Liver (tissue), 8 donors: ENCODE measurements at regions not wholly inside any gene's neighbourhood (a gene's known extent, or its start where the extent isn't known, plus 50 kb on each side); places are given as distances from the start of the nearest gene placed in this dataset.

Source experiments
- DNase-seq: peaks from one replicate; pipeline ENCODE4 v3.0.0-alpha.2; 2017; ENCODE audit warnings: low spot score
- H3K27ac ChIP-seq, 2 donors: one replicate each; pipeline ENCODE4 v1.7.0; 2013; ENCODE audit warnings: inconsistent platforms in 2 of 2, low read length in 2 of 2, control low read depth in 1 of 2, low read depth in 1 of 2, mild to moderate bottlenecking in 1 of 2
- H3K27me3 ChIP-seq, 4 donors: one replicate each; pipeline versions ENCODE4 v1.6.1 to v1.7.0; 2013; ENCODE audit warnings: low read length in 3 of 4, inconsistent platforms in 1 of 4, mild to moderate bottlenecking in 1 of 4, moderate library complexity in 1 of 4; ENCODE audit not compliant: control insufficient read depth in 4 of 4, insufficient read depth in 4 of 4
- H3K36me3 ChIP-seq, 4 donors: one replicate each; pipeline versions ENCODE4 v1.6.1 to v1.7.0; 2013; ENCODE audit warnings: low read length in 3 of 4, mild to moderate bottlenecking in 3 of 4, low read depth in 1 of 4, moderate library complexity in 1 of 4; ENCODE audit not compliant: control insufficient read depth in 4 of 4, insufficient read depth in 3 of 4
- H3K4me1 ChIP-seq, 4 donors: one replicate each; pipeline versions ENCODE4 v1.6.1 to v1.7.0; 2013; ENCODE audit warnings: low read length in 3 of 4, mild to moderate bottlenecking in 3 of 4, moderate library complexity in 1 of 4; ENCODE audit not compliant: control insufficient read depth in 4 of 4, insufficient read depth in 4 of 4
- H3K4me3 ChIP-seq, 3 donors: one replicate each; pipeline versions ENCODE4 v1.6.1 to v1.7.0; 2013; ENCODE audit warnings: low read length in 3 of 3, control low read depth in 1 of 3, low read depth in 1 of 3, mild to moderate bottlenecking in 1 of 3
- H3K9ac ChIP-seq, 2 donors: one replicate each; pipeline ENCODE4 v1.7.0; 2013; ENCODE audit warnings: low read length in 2 of 2, mild to moderate bottlenecking in 2 of 2, moderate library complexity in 2 of 2, control low read depth in 1 of 2, low read depth in 1 of 2
- H3K9me3 ChIP-seq, 4 donors: one replicate each; pipeline versions ENCODE4 v1.6.1 to v1.7.0; 2013; ENCODE audit warnings: low read length in 3 of 4; ENCODE audit not compliant: control insufficient read depth in 4 of 4
- EGR1 ChIP-seq, 2 donors: IDR thresholded peaks; 2 replicates each; pipeline ENCODE4 v1.6.1; 2016 to 2018; ENCODE audit warnings: antibody characterized with exemption in 2 of 2, low read depth in 2 of 2
- FOXA1 ChIP-seq: IDR thresholded peaks from 2 replicates; pipeline ENCODE4 v1.6.1; 2016; ENCODE audit warnings: antibody characterized with exemption
- FOXA2 ChIP-seq: IDR thresholded peaks from 2 replicates; pipeline ENCODE4 v1.6.1; 2016; ENCODE audit warnings: antibody characterized with exemption
- GABPA ChIP-seq, 2 donors: IDR thresholded peaks in 1 of 2; conservative IDR thresholded peaks in 1 of 2; 2 replicates each; pipeline ENCODE4 v1.6.1; 2016; ENCODE audit warnings: antibody characterized with exemption in 2 of 2, mild to moderate bottlenecking in 1 of 2, moderate library complexity in 1 of 2
- HNF4A ChIP-seq, 2 donors: conservative IDR thresholded peaks; 2 replicates each; pipeline ENCODE4 v1.6.1; 2016; ENCODE audit warnings: antibody characterized with exemption in 2 of 2, mild to moderate bottlenecking in 2 of 2
- HNF4G ChIP-seq: IDR thresholded peaks from 2 replicates; pipeline ENCODE4 v1.6.1; 2016; ENCODE audit warnings: antibody characterized with exemption
- JUND ChIP-seq, 2 donors: IDR thresholded peaks; 2 replicates each; pipeline ENCODE4 v1.6.1; 2016; ENCODE audit warnings: antibody characterized with exemption in 2 of 2
- NR2F2 ChIP-seq: IDR thresholded peaks from 2 replicates; pipeline ENCODE4 v1.6.1; 2016; ENCODE audit warnings: antibody characterized with exemption
- RAD21 ChIP-seq, 2 donors: IDR thresholded peaks; 2 replicates each; pipeline ENCODE4 v1.6.1; 2016; ENCODE audit warnings: antibody characterized with exemption in 2 of 2, mild to moderate bottlenecking in 2 of 2
- RXRA ChIP-seq, 2 donors: IDR thresholded peaks; 2 replicates each; pipeline ENCODE4 v1.6.1; 2017 to 2018; ENCODE audit warnings: antibody characterized with exemption in 2 of 2, mild to moderate bottlenecking in 1 of 2
- SP1 ChIP-seq: IDR thresholded peaks from 2 replicates; pipeline ENCODE4 v1.6.1; 2018; ENCODE audit warnings: antibody characterized with exemption, mild to moderate bottlenecking
- TAF1 ChIP-seq: conservative IDR thresholded peaks from 2 replicates; pipeline ENCODE4 v1.6.1; 2016; ENCODE audit warnings: antibody characterized with exemption, mild to moderate bottlenecking
- YY1 ChIP-seq: IDR thresholded peaks from 2 replicates; pipeline ENCODE4 v1.6.1; 2016; ENCODE audit warnings: antibody characterized with exemption, mild to moderate bottlenecking
- WGBS: extraction: QIAGEN DNeasy Blood & Tissue Kit; methylation state at CpG from one replicate; pipeline ENCODE4 v1.1.7; 2013; 5-methylcytosine and 5-hydroxymethylcytosine counted together
- TF ChIP-seq, protein P1 (sequence below): IDR thresholded peaks from 2 replicates; pipeline ENCODE4 v1.6.1; 2016; ENCODE audit warnings: antibody characterized with exemption
- TF ChIP-seq, protein P2 (sequence below): IDR thresholded peaks from 2 replicates; pipeline ENCODE4 v1.6.1; 2016; ENCODE audit warnings: antibody characterized with exemption, mild to moderate bottlenecking
- TF ChIP-seq, protein P3 (sequence below): IDR thresholded peaks from 2 replicates; pipeline ENCODE4 v1.6.1; 2016; ENCODE audit warnings: antibody characterized with exemption
- TF ChIP-seq, protein P4 (sequence below): IDR thresholded peaks from 2 replicates; pipeline ENCODE4 v1.6.1; 2016; ENCODE audit warnings: antibody characterized with exemption
- TF ChIP-seq, protein P5 (sequence below): fragments of 150-350 bp; IDR thresholded peaks from 2 replicates; pipeline ENCODE4 v1.5.1; 2017; ENCODE audit warnings: improper control_type of control experiment, low read depth, low read length; ENCODE audit not compliant: missing input control
- donor health status: healthy.
- donor health status: healthy.
- donor health status: healthy.
- donor health status: healthy.
- donor health status: healthy.

DNA sequence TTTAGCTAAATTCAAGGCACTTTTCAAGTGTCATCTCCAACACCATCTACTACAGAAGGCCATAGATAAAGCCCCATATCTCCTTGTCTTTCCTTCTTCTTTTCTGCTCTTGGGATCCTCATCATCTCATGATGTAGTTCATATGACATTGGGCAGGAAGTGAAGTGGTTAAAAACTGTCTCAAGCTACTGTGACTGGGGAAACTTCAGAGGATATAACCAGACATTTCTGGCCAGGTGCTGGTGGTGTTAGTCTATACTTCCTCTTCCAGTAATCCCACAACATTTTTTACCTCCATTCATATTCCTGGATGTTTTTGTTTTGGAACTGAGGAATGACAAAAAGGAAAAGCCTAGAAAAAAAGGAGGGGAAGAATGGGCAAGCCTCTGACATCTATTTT, 188.7 kb downstream of the LURAP1L start:
- Histone ChIP-seq H3K27me3 (no peaks in the 10 kb centered on the region), H3K9ac (no peak overlapping the region), H3K4me3 (no peak overlapping the region), H3K4me1 (peaks cover 0 to 12% (median 1%) of the 10 kb centered on the region in 4 donors), H3K36me3 (no peaks in the 10 kb centered on the region), H3K27ac (peak overlapping the region; percentile 77 to 78), H3K9me3 (peaks cover 0 to 5% (median 1%) of the 10 kb centered on the region in 4 donors)
- TF ChIP-seq RAD21 (IDR thresholded peaks at IDR 0.05) = no peak
- TF ChIP-seq, protein P1, sequence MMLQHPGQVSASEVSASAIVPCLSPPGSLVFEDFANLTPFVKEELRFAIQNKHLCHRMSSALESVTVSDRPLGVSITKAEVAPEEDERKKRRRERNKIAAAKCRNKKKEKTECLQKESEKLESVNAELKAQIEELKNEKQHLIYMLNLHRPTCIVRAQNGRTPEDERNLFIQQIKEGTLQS = no peak
- no peak for TF ChIP-seq SP1
- no peak for TF ChIP-seq NR2F2
- no peak for TF ChIP-seq GABPA (IDR thresholded peaks at IDR 0.05 in 1 of 2, conservative IDR thresholded peaks at IDR 0.05 in 1 of 2)
- TF ChIP-seq, protein P2, sequence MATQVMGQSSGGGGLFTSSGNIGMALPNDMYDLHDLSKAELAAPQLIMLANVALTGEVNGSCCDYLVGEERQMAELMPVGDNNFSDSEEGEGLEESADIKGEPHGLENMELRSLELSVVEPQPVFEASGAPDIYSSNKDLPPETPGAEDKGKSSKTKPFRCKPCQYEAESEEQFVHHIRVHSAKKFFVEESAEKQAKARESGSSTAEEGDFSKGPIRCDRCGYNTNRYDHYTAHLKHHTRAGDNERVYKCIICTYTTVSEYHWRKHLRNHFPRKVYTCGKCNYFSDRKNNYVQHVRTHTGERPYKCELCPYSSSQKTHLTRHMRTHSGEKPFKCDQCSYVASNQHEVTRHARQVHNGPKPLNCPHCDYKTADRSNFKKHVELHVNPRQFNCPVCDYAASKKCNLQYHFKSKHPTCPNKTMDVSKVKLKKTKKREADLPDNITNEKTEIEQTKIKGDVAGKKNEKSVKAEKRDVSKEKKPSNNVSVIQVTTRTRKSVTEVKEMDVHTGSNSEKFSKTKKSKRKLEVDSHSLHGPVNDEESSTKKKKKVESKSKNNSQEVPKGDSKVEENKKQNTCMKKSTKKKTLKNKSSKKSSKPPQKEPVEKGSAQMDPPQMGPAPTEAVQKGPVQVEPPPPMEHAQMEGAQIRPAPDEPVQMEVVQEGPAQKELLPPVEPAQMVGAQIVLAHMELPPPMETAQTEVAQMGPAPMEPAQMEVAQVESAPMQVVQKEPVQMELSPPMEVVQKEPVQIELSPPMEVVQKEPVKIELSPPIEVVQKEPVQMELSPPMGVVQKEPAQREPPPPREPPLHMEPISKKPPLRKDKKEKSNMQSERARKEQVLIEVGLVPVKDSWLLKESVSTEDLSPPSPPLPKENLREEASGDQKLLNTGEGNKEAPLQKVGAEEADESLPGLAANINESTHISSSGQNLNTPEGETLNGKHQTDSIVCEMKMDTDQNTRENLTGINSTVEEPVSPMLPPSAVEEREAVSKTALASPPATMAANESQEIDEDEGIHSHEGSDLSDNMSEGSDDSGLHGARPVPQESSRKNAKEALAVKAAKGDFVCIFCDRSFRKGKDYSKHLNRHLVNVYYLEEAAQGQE = no peak
- no peak for TF ChIP-seq YY1
- no peak for TF ChIP-seq EGR1 (IDR thresholded peaks at IDR 0.05; ENCODE audit: low read depth in 2 of 2)
- no peak for TF ChIP-seq HNF4G
- TF ChIP-seq JUND (IDR thresholded peaks at IDR 0.05) = no peak
- TF ChIP-seq, protein P3, sequence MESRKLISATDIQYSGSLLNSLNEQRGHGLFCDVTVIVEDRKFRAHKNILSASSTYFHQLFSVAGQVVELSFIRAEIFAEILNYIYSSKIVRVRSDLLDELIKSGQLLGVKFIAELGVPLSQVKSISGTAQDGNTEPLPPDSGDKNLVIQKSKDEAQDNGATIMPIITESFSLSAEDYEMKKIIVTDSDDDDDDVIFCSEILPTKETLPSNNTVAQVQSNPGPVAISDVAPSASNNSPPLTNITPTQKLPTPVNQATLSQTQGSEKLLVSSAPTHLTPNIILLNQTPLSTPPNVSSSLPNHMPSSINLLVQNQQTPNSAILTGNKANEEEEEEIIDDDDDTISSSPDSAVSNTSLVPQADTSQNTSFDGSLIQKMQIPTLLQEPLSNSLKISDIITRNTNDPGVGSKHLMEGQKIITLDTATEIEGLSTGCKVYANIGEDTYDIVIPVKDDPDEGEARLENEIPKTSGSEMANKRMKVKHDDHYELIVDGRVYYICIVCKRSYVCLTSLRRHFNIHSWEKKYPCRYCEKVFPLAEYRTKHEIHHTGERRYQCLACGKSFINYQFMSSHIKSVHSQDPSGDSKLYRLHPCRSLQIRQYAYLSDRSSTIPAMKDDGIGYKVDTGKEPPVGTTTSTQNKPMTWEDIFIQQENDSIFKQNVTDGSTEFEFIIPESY = no peak
- no peak for TF ChIP-seq FOXA1
- TF ChIP-seq FOXA2 = no peak
- TF ChIP-seq, protein P4, sequence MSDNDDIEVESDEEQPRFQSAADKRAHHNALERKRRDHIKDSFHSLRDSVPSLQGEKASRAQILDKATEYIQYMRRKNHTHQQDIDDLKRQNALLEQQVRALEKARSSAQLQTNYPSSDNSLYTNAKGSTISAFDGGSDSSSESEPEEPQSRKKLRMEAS = no peak
- TF ChIP-seq HNF4A (conservative IDR thresholded peaks at IDR 0.05) = no peak
- TF ChIP-seq, protein P5, sequence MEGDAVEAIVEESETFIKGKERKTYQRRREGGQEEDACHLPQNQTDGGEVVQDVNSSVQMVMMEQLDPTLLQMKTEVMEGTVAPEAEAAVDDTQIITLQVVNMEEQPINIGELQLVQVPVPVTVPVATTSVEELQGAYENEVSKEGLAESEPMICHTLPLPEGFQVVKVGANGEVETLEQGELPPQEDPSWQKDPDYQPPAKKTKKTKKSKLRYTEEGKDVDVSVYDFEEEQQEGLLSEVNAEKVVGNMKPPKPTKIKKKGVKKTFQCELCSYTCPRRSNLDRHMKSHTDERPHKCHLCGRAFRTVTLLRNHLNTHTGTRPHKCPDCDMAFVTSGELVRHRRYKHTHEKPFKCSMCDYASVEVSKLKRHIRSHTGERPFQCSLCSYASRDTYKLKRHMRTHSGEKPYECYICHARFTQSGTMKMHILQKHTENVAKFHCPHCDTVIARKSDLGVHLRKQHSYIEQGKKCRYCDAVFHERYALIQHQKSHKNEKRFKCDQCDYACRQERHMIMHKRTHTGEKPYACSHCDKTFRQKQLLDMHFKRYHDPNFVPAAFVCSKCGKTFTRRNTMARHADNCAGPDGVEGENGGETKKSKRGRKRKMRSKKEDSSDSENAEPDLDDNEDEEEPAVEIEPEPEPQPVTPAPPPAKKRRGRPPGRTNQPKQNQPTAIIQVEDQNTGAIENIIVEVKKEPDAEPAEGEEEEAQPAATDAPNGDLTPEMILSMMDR = no peak
- TF ChIP-seq RXRA (IDR thresholded peaks at IDR 0.05) = no peak
- no peak for DNase-seq

DNA sequence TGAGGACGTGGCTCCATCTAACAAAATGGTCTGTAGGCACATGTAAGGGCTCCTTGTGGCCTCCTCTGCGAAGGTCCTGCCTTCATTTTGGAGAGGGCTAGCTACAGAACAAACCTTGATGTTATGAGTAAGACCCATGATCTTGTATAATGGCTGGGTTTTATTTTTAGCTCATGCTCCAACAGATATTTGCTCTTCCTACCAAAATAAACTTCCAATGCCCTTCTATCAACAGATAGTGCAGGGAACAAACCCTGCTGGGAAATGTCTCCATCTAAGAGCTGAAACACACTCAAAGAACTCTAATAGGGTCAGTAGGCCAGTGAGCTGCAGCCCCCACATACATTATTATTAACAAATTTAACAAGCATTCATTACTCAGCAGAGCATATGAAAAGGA, 189.5 kb downstream of the LURAP1L start:
- no peaks in the 10 kb centered on the region for H3K9me3 ChIP-seq
- 60% methylated on average over 2 of the region's 2 CpGs for WGBS
- peak overlapping the region; percentile 77 to 78 for H3K27ac ChIP-seq
- no peaks in the 10 kb centered on the region for H3K27me3 ChIP-seq
- H3K4me1 ChIP-seq = peaks cover 0 to 12% (median 1%) of the 10 kb centered on the region in 4 donors
- no peak overlapping the region for H3K9ac ChIP-seq
- no peak for DNase-seq
- H3K36me3 ChIP-seq = no peaks in the 10 kb centered on the region
- no peak overlapping the region for H3K4me3 ChIP-seq
- TF ChIP-seq RXRA (IDR thresholded peaks at IDR 0.05) (peak; percentile 73 to 83), HNF4A (conservative IDR thresholded peaks at IDR 0.05) (peak; percentile 65 to 78), YY1 (peak; percentile 89), JUND (IDR thresholded peaks at IDR 0.05) (peak in 1 of 2 donors; percentile 49), SP1 (peak; percentile 77), EGR1 (IDR thresholded peaks at IDR 0.05; ENCODE audit: low read depth in 2 of 2) (peak in 1 of 2 donors; percentile 15), TAF1 (no peak)
- TF ChIP-seq, protein P1 = no peak
- TF ChIP-seq, protein P3 = peak; percentile 47
- TF ChIP-seq, protein P4 = peak; percentile 43
- TF ChIP-seq, protein P2 = peak; percentile 63
